GM18508 (cell line): ENCODE measurements at regions not wholly inside any gene's neighbourhood (a gene's known extent, or its start where the extent isn't known, plus 50 kb on each side); places are given as distances from the start of the nearest gene placed in this dataset.

Source experiments
- ATAC-seq: cut with Tn5 transposase; IDR thresholded peaks from one replicate; pipeline ENCODE4 v1.9.1; 2021; ENCODE audit warnings: moderate number of reproducible peaks; ENCODE audit not compliant: insufficient read depth, unreplicated experiment

DNA sequence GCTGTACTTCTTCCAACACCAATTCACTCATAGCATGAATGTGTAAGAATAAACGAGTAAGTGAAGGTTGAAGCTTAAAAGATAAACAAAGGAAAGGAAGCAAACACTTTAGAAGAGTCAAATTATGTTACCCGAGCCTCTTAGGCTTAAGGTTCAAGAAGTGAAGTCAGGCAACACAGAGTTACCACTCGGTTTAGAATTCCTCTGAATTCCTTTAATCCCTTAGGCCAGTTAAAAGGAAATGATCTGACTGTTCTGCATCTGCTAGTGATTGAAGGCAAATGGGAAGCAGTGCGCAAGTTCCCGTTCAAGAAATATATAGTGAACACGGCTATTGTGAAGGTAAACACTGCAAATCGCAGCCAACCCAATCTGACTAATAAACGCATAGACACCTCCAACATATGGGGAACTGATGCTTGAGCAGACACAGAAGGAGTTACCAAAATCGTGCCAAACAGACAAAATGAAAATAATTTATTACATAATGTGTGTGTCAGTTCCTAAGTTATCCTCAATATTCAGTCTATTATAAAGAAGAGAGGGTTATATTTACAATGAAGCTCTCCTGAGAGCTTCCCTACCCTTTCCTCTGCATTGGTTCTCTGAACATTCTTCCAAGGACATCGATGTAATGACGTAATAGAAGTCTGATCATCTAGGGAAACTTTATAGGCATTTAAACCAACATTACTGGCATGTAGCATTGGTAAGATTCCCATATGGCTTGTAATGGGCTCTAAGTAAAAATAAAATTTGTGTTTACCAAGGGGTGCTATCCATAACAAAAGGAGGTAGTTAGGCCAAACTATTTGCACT is 837.1 kb upstream of the ZNF608 start:
- no peak for ATAC-seq

DNA sequence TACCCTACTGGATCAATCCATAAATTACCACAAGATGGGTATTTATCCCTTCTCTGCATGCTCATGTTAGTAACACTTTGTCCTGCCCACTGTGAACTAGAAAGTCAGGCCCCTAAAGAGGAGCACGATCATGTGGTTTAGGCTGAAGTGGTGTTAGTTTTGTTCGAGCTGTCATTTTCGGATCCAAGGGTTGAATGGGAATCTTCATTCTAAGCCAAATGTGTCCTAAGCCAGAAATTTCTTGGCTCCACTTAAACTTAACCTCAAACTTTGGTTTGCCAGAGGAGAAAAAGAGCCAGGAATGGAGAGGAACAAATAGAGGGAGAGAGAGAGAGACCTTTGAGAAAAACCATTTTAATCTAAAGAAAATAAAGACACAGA is 837.7 kb upstream of the ZNF608 start:
- ATAC-seq = no peak

DNA sequence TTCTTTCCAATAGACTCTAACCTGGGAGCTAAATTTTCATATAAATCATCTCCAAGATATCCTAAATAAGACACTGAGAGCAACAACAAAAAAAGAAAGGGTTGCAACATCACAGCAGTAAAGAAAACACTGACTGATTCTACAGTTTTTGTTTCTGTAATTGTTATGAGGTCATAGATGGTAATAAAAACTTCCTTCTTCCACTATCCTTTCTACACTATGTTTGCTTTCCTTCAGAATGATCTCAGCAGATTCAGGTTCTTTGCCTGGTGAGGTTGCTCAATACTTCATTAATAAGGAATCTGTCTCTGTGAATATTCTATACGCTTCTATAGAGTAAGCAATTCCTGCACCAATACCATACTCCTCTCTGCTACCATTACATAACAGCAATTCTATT is 835.6 kb upstream of the GRAMD2B start:
- no peak for ATAC-seq

DNA sequence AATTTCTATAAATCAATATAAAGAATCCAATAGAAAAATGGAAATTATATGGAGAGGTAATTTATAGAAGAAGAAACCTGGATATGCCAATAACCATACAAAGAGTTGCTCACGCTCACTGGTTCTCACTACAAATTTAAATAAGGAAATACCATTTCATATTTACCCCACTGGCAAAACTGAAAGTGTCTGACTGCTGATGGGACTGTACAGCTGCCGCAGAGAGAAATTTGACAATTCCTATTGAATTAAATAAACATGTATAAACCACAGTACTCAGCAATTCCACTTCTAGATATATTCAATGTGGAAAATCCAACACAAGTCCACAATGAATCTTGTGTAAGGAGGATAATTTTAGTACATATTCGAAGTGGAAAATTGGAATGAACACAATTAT is 830.4 kb upstream of the GRAMD2B start:
- ATAC-seq = no peak

DNA sequence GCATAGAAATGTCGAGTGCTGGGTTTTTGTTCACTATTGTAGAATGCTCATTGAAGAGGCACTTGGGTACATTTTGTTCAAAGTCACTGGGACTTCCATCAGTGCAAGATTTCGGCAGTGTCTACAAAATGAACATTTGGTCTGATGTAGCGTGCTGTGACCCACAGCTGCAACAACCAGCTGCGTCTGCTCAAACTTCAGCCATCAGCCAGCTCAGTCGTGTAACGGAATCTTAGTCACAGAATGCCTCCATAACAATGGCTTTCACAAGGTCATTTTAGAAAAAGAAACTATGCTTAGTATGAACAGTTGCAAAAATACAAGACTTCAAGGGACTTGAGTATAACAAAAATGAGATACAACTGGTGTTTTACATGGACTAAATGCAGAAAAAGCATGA is 828.1 kb upstream of the GRAMD2B start:
- no peak for ATAC-seq

DNA sequence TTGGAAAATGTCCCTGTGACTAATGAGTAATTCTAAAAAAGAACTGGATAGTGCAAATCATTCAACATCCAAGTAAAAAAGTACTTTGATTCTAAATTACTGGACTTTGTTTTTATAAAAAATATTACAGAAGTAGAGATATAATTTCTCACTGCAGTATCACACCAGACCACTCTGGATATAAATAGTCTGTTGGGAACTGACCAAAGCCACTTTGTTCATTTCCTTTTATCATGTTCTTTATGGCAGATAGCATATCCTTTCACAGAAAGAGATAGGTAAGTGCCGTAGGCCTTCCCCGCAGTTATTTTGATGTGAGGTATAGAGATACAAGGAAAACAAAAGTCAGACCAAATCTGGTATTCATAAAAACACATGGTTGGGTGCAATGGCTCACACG is 827.4 kb upstream of the GRAMD2B start:
- ATAC-seq = no peak

DNA sequence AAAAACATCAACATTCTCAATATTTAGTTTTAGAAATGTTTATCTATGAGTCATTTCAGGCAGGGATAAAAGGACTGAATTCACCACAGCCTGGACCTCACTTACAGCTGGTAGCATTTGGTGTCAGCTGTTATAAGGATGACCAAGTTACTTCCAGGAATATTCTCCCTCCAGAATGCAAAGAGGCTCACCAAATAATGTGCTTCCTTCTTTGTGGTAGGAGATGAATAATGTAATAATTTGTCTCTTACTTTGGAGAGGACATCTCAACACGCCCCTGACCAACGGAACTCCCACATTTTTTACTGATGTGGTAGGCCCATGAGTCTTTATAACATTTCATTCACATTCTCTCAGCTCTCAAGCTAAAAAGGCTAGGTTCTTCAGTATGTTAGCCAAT is 825.9 kb upstream of the GRAMD2B start:
- no peak for ATAC-seq

DNA sequence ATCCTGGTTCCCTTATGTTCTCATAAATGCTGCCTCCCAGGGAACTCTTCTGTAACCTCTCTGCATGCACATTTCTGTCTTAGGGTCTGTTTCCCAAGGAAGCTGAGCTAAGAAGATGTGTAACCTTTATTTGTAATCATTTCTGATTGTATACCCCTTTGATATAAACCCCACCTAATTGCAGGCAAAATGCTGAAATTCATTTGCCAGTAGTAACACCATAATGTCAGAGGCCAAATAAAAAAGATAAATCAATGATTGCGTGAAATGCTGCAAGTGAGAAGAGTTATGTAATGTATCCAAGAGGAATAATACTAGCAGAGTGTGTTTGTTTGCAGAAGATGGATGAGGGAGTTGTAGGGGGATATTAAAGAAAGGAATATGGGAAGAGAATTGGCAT is 822.6 kb upstream of the GRAMD2B start:
- no peak for ATAC-seq

DNA sequence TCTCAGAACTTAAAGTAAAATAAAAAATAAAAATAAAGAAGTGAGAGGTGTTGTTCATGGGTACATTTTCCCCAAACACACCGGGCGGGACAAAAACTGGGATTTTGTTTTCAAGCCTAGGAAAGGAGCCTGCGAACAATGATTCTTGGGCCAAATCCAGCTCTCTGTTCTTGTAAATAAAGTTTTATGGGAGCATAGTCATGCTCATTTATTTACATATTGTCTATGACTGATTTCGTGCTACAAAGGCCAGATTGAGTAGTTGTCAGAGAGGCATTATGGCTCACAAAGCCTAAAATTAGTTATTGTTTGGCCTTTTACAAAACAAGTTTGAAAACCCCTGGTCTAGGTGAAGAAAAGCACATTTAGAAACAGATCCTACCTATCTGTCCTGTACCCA is 821.0 kb upstream of the GRAMD2B start:
- no peak for ATAC-seq

DNA sequence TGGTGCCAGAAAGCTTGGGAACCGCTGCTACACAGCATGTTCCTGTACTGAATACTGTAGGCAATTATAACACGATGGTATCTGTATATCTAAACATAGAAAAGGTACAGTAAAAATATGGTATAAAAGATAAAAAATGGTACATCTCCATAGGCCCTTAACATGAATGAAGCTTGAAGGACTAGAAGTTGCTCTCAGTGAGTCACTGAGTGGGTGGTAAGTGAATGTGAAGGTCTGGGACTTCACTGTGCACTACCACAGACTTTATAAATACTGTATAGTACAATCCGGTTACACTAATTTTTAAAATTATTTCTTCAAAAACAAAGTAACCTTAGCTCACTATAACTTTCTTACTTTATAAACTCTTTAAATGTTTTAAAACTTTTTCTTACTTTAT is 819.9 kb upstream of the GRAMD2B start:
- ATAC-seq = no peak

DNA sequence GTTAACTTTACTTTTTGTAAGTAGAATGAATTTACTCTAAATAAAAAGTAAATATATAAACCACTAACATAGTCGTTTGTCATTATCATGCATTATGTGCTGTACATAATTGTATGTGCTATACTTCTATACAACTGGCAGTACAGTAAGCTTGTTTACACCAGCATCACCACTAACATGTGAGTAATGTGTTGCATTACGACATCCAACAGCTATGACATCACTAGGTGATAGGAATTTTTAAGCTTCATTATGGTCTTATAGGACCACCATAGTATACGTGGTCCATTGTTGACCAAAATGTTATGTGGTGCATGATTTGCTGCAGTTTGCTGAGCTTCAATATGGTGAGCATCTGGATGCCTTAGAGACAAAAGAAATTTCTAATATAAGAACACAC is 819.1 kb upstream of the GRAMD2B start:
- ATAC-seq = no peak

DNA sequence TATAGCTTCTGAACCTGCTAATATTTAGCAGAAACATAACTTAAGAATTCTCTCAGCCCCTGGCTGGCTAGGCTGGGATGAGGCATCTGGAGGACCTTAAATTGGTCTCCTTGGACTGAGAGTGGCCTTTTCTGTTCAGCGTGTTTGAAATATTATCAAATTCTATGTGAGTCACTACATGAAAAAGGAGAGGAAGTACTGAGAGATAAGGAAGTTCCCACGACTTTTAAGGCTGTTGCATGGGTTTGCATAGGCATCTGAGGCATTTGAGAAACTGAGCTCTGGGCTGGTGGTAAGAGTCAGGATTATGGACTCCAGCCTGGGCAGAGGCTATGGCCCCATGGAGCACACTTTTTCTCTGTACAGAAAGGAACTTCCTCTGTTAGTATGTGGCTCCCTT is 816.2 kb upstream of the GRAMD2B start:
- no peak for ATAC-seq

DNA sequence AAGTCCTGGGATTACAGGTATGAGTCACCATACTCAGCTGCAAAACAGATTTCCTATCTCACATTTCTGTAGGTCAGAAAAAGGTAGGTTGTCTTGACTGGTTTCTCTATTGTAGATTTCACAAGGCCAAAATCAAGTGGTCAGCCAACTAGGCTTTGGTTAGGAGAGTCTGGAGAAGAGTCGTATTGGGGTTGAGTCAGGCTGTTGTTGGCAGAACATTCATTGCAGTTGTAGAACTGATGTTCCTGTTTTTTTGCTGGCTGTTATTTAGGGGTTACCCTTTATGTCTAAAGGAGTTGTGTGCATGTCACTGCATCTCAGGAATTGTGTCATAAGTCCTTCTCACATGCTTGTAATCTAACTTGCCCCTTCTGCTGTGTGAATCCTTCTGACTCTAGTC is 814.2 kb upstream of the GRAMD2B start:
- no peak for ATAC-seq

DNA sequence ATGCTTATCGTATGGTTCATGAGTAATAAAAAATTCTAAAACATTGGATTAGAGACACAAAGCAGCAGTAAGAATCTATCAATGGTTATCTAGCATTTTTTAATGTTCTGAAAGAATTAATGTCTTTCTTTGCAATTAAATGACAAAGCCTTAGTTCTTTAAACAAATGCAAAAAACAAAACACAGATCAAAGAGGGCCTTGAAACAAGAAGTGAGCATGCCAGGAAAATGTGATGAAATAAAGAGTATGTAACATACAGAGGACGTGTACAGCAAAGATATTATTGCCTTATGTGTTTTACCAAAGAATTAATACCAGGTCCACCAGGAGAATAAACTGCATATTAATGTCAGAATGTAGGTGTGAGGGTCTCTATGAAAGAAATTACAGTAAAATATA is 812.3 kb upstream of the GRAMD2B start:
- ATAC-seq = no peak

DNA sequence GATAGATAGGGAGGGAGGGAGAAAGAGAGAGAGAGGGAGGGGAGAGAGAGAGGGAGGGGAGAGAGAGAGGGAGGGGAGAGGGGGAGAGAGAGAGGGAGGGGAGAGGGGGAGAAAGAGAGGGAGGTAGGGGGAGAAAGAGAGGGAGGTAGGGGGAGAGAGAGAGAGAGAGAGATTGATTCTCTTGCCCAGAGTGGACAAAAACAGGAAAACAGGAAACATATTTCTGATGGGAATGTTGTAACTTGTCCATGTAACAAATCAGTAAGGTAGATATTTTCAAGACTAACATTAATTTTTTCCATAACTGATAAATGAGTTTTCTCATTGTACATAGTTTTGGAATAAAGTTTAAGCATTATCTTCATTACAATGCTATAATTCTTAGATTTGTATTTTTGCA is 811.7 kb upstream of the GRAMD2B start:
- ATAC-seq = no peak

DNA sequence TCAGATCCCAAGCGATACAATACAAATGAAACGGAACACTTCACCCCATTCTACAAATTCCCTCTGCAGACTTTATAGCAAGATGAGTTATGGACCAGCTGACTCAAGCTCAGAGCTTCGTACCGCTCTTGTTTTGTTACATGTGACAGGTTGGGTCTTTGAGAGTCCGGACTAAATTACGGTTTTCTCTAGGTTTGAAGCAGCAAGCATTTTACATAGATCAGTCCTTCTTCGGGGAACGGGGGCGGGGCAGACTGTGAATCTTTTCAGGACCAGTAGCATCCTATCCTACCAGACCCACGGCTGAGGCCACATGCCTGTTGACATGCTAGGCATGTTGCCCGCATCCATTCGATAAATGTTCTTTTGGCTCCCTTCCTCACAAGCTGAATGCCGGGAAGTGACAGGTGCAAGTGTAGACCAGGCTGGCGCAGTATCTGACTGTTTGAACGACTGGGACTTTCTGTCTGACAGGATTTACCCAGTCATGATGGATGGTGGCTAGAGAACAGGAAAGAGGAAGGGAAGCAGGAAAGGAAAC is 811.0 kb upstream of the GRAMD2B start:
- no peak for ATAC-seq

DNA sequence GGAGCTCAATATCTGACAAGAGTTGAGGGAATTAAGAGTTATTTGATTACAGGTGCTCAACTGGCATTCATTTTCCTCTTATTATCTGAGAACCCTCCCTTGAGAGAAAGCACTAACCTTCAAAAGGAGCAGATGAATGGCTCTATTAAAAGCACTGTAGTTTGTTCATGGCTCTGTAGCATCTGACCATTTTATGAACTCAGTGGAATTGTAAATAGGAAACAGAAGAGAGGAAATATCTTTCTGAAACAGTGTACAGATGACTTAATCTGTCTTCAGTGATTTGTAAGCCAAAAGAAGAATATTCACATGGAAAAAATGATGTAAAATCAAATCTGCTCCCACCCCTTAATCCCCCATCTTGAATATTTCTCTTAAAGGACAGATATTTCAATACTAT is 810.4 kb upstream of the GRAMD2B start:
- ATAC-seq = no peak

DNA sequence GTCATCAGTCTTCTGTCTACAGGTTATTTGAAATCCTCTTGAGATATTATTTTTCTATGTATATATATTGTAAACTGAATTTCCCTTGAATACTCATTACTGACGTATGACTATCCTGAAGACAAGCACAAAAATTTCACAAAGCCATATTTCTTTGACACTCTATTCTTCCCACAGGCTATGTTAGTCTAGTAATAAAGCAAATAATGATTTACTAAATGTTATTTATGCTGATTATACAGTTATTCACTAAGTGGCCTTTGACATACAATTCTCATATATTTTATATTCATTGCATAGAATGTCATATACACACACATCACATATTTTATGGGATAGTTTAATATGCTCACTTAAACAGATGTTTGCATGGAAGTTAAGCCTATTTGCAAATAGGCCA is 793.0 kb upstream of the GRAMD2B start:
- no peak for ATAC-seq

DNA sequence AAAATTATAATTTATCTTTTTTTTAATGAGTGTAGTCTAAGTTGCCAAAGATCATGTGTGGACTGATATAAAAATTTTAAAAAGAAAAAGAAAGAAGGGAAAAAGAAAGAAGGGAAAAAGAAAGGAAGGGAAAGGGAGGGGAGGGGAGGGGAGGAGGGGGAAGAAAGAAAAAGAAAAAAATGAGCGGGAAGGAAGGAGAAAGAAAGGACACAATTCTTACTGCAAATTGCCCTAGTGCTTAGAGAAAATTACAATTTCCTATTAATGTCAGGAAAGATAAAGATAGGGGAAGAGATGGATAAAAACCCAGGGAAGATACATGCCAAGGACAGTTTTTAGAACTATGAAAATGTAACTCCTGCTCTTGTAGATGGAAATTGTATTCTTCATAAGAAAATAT is 789.7 kb upstream of the GRAMD2B start:
- no peak for ATAC-seq

DNA sequence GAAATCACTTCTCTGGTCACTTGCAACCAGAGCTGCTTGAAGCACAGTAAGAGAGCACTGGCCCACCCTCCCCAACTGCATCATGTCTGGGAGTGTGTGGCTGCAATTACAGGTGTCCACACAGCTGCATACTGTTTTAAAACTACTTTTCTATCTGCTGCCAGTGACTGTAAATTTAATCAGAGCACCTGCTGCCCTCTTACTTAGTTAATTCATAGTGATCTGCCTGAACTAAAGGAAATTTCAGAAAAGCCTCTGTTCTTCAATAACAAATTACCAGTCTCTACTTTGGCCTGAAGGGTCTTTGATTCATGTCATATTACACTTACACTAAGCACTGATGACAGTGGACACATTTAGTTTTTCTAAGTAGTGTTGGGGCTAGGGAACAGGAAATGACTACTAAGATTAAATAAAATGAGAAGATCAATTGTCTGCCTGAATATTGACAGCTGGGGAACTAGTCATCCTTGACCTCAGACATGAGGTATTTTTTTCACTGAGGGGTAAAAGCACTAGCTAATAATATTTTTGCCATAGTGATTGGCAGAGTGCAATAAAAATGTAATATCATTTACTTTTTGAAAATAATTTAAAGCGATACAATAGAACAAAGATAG is 788.9 kb upstream of the GRAMD2B start:
- no peak for ATAC-seq

DNA sequence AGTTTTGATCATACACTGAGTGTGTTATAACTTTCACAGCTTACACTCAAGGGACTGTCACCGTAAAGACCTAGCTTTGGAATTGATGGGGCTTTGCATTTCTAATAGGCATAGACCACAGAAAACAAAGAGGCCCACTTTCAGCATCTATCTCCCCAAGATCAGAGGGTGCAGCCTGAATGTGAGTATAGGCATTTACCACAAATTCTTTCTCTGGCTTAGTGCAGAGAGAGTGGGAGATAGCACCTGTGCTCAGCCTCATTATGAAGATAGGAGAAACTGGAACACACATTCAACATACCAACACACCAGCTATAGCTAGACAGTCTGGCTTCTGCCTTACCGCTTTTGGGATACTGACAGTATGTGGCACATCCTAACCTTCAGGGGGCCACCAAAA is 783.4 kb upstream of the GRAMD2B start:
- no peak for ATAC-seq

DNA sequence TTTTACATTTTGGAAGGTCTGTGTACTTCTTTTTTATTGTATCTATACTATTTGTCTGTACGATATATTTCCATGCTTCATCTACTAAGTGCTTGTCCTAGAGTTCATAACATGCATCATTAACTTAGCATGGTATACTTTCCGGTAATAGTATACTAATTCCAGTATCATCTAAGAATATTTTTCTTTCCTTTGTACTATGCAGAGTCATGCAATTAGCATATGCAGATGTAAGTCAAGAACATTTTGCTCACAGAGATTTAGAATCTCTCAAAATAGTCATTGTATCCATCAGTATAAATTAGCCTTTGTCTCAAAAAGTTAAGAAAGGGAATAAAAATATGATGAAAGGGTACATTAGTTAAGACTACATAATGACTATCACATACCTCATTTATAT is 770.4 kb upstream of the GRAMD2B start:
- ATAC-seq = no peak
